Liver (tissue), 7 donors: ENCODE measurements at regions not wholly inside any gene's neighbourhood (a gene's known extent, or its start where the extent isn't known, plus 50 kb on each side); places are given as distances from the start of the nearest gene placed in this dataset.

Experiments used
- DNase-seq: peaks from one replicate; pipeline ENCODE4 v3.0.0-alpha.2; 2017; ENCODE audit warnings: low spot score
- H3K27ac ChIP-seq, 2 donors: one replicate each; pipeline ENCODE4 v1.7.0; 2013; ENCODE audit warnings: inconsistent platforms in 2 of 2, low read length in 2 of 2, control low read depth in 1 of 2, low read depth in 1 of 2, mild to moderate bottlenecking in 1 of 2
- H3K27me3 ChIP-seq, 4 donors: one replicate each; pipeline versions ENCODE4 v1.6.1 to v1.7.0; 2013; ENCODE audit warnings: low read length in 3 of 4, inconsistent platforms in 1 of 4, mild to moderate bottlenecking in 1 of 4, moderate library complexity in 1 of 4; ENCODE audit not compliant: control insufficient read depth in 4 of 4, insufficient read depth in 4 of 4
- H3K36me3 ChIP-seq, 4 donors: one replicate each; pipeline versions ENCODE4 v1.6.1 to v1.7.0; 2013; ENCODE audit warnings: low read length in 3 of 4, mild to moderate bottlenecking in 3 of 4, low read depth in 1 of 4, moderate library complexity in 1 of 4; ENCODE audit not compliant: control insufficient read depth in 4 of 4, insufficient read depth in 3 of 4
- H3K4me1 ChIP-seq, 4 donors: one replicate each; pipeline versions ENCODE4 v1.6.1 to v1.7.0; 2013; ENCODE audit warnings: low read length in 3 of 4, mild to moderate bottlenecking in 3 of 4, moderate library complexity in 1 of 4; ENCODE audit not compliant: control insufficient read depth in 4 of 4, insufficient read depth in 4 of 4
- H3K4me3 ChIP-seq, 3 donors: one replicate each; pipeline versions ENCODE4 v1.6.1 to v1.7.0; 2013; ENCODE audit warnings: low read length in 3 of 3, control low read depth in 1 of 3, low read depth in 1 of 3, mild to moderate bottlenecking in 1 of 3
- H3K9ac ChIP-seq, 2 donors: one replicate each; pipeline ENCODE4 v1.7.0; 2013; ENCODE audit warnings: low read length in 2 of 2, mild to moderate bottlenecking in 2 of 2, moderate library complexity in 2 of 2, control low read depth in 1 of 2, low read depth in 1 of 2
- H3K9me3 ChIP-seq, 4 donors: one replicate each; pipeline versions ENCODE4 v1.6.1 to v1.7.0; 2013; ENCODE audit warnings: low read length in 3 of 4; ENCODE audit not compliant: control insufficient read depth in 4 of 4
- FOXA1 ChIP-seq: IDR thresholded peaks from 2 replicates; pipeline ENCODE4 v1.6.1; 2016; ENCODE audit warnings: antibody characterized with exemption
- GABPA ChIP-seq, 2 donors: IDR thresholded peaks in 1 of 2; conservative IDR thresholded peaks in 1 of 2; 2 replicates each; pipeline ENCODE4 v1.6.1; 2016; ENCODE audit warnings: antibody characterized with exemption in 2 of 2, mild to moderate bottlenecking in 1 of 2, moderate library complexity in 1 of 2
- HNF4A ChIP-seq, 2 donors: conservative IDR thresholded peaks; 2 replicates each; pipeline ENCODE4 v1.6.1; 2016; ENCODE audit warnings: antibody characterized with exemption in 2 of 2, mild to moderate bottlenecking in 2 of 2
- HNF4G ChIP-seq: IDR thresholded peaks from 2 replicates; pipeline ENCODE4 v1.6.1; 2016; ENCODE audit warnings: antibody characterized with exemption
- NR2F2 ChIP-seq: IDR thresholded peaks from 2 replicates; pipeline ENCODE4 v1.6.1; 2016; ENCODE audit warnings: antibody characterized with exemption
- RAD21 ChIP-seq, 2 donors: IDR thresholded peaks; 2 replicates each; pipeline ENCODE4 v1.6.1; 2016; ENCODE audit warnings: antibody characterized with exemption in 2 of 2, mild to moderate bottlenecking in 2 of 2
- RXRA ChIP-seq, 2 donors: IDR thresholded peaks; 2 replicates each; pipeline ENCODE4 v1.6.1; 2017 to 2018; ENCODE audit warnings: antibody characterized with exemption in 2 of 2, mild to moderate bottlenecking in 1 of 2
- SP1 ChIP-seq: IDR thresholded peaks from 2 replicates; pipeline ENCODE4 v1.6.1; 2018; ENCODE audit warnings: antibody characterized with exemption, mild to moderate bottlenecking
- TAF1 ChIP-seq: conservative IDR thresholded peaks from 2 replicates; pipeline ENCODE4 v1.6.1; 2016; ENCODE audit warnings: antibody characterized with exemption, mild to moderate bottlenecking
- YY1 ChIP-seq: IDR thresholded peaks from 2 replicates; pipeline ENCODE4 v1.6.1; 2016; ENCODE audit warnings: antibody characterized with exemption, mild to moderate bottlenecking
- WGBS: extraction: QIAGEN DNeasy Blood & Tissue Kit; methylation state at CpG from one replicate; pipeline ENCODE4 v1.1.7; 2013; 5-methylcytosine and 5-hydroxymethylcytosine counted together
- TF ChIP-seq, protein P1 (sequence below): IDR thresholded peaks from 2 replicates; pipeline ENCODE4 v1.6.1; 2016; ENCODE audit warnings: antibody characterized with exemption
- TF ChIP-seq, protein P2 (sequence below): IDR thresholded peaks from 2 replicates; pipeline ENCODE4 v1.6.1; 2016; ENCODE audit warnings: antibody characterized with exemption
- TF ChIP-seq, protein P3 (sequence below): IDR thresholded peaks from 2 replicates; pipeline ENCODE4 v1.6.1; 2016; ENCODE audit warnings: antibody characterized with exemption
- donor health status: healthy.
- donor health status: healthy.
- donor health status: healthy.
- donor health status: healthy.

DNA sequence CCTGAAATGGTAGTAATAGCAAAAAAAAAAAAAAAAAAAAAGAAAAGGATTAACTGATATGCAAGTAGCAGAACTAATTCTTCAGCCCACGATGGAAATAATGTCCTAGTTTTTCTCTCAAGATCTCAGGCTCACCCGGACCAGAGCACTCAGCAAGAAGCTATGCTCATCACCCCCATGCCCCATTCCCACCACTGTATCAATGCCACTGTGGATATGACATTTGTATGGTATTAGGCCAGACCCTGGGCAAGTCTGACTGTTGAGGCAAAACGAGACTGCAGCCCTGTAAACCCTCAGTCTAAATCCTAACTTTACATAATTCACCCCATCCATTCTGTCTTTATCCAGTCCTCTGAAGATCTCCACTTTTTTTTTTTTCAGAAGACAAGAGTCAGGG, 186.1 kb upstream of the KLF14 start:
- DNase-seq: no peak
- WGBS: 83% methylated on average over 3 of the region's 3 CpGs
- TF ChIP-seq TAF1 (no peak), GABPA (IDR thresholded peaks at IDR 0.05 in 1 of 2, conservative IDR thresholded peaks at IDR 0.05 in 1 of 2) (no peak), YY1 (no peak), FOXA1 (no peak), HNF4A (conservative IDR thresholded peaks at IDR 0.05) (no peak), HNF4G (no peak), RXRA (IDR thresholded peaks at IDR 0.05) (no peak), SP1 (no peak)
- TF ChIP-seq, protein P1, sequence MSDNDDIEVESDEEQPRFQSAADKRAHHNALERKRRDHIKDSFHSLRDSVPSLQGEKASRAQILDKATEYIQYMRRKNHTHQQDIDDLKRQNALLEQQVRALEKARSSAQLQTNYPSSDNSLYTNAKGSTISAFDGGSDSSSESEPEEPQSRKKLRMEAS: no peak
- TF ChIP-seq, protein P2, sequence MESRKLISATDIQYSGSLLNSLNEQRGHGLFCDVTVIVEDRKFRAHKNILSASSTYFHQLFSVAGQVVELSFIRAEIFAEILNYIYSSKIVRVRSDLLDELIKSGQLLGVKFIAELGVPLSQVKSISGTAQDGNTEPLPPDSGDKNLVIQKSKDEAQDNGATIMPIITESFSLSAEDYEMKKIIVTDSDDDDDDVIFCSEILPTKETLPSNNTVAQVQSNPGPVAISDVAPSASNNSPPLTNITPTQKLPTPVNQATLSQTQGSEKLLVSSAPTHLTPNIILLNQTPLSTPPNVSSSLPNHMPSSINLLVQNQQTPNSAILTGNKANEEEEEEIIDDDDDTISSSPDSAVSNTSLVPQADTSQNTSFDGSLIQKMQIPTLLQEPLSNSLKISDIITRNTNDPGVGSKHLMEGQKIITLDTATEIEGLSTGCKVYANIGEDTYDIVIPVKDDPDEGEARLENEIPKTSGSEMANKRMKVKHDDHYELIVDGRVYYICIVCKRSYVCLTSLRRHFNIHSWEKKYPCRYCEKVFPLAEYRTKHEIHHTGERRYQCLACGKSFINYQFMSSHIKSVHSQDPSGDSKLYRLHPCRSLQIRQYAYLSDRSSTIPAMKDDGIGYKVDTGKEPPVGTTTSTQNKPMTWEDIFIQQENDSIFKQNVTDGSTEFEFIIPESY: no peak
- TF ChIP-seq, protein P3, sequence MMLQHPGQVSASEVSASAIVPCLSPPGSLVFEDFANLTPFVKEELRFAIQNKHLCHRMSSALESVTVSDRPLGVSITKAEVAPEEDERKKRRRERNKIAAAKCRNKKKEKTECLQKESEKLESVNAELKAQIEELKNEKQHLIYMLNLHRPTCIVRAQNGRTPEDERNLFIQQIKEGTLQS: no peak
- H3K27me3 ChIP-seq: no peaks in the 10 kb centered on the region
- peaks cover 0 to 3% (median 0%) of the 10 kb centered on the region in 4 donors for H3K36me3 ChIP-seq
- H3K4me1 ChIP-seq: peaks cover 19 to 74% (median 68%) of the 10 kb centered on the region in 4 donors
- no peak overlapping the region for H3K9ac ChIP-seq
- no peaks in the 10 kb centered on the region for H3K9me3 ChIP-seq
- H3K4me3 ChIP-seq: no peak overlapping the region
- H3K27ac ChIP-seq: no peak overlapping the region

DNA sequence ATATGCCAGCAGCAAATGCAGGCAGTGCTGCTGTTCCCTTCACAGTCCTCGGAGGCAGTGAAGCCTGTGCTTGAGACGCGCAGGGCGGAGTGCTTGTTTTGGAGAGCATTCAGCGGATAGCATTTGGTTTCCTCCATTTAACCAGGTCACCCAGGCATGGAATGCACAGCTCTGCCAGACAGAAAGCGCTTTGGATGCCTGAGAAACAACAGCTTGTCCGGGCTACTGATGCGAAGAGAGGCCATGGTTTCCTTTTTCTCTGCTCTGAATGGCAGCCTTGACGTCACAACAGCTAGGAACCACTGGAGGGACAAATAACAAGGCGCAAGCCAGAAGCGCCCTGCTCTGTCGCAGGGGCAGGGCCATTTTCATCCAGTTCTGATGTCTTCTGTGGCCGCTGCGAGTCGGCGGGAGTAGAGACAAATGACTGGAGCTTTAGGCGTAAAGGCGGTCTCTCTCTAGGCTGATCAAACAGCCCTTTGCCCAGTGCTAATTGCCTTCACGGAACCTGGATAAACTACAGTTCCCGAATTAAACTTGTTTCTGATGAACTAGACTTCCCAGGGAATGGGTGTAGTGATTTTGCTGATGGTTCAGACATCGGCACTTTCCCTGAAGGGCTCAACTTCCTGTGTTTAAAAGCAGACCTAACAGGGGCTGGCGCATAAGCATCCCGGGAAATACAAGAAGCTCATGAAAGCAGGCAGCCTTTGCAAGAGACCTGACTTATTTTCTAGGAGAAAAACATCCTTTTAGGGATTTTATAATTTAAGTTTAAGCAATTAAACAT, 187.6 kb upstream of the KLF14 start:
- Histone ChIP-seq H3K9ac (peak overlapping the region in 1 of 2 donors; percentile 42), H3K36me3 (peaks cover 0 to 3% (median 0%) of the 10 kb centered on the region in 4 donors), H3K4me1 (peaks cover 27 to 74% (median 61%) of the 10 kb centered on the region in 4 donors), H3K27ac (peak overlapping the region; percentile 73 to 75), H3K27me3 (no peaks in the 10 kb centered on the region), H3K9me3 (no peaks in the 10 kb centered on the region), H3K4me3 (no peak overlapping the region)
- TF ChIP-seq SP1: peak; percentile 39
- TF ChIP-seq, protein P2: no peak
- TF ChIP-seq RAD21 (IDR thresholded peaks at IDR 0.05): peak in 1 of 2 donors; percentile 44
- peak; percentile 72 for TF ChIP-seq YY1
- TF ChIP-seq, protein P1: no peak
- TF ChIP-seq NR2F2: peak; percentile 13
- TF ChIP-seq, protein P3: no peak
- whole genome bisulfite sequencing: 53% methylated on average over 23 of the region's 23 CpGs
- DNase-seq: no peak
